Liver (tissue), 8 donors: ENCODE measurements at regions not wholly inside any gene's neighbourhood (a gene's known extent, or its start where the extent isn't known, plus 50 kb on each side); places are given as distances from the start of the nearest gene placed in this dataset.

Source experiments
- DNase-seq: peaks from one replicate; pipeline ENCODE4 v3.0.0-alpha.2; 2017; ENCODE audit warnings: low spot score
- H3K27ac ChIP-seq, 2 donors: one replicate each; pipeline ENCODE4 v1.7.0; 2013; ENCODE audit warnings: inconsistent platforms in 2 of 2, low read length in 2 of 2, control low read depth in 1 of 2, low read depth in 1 of 2, mild to moderate bottlenecking in 1 of 2
- H3K27me3 ChIP-seq, 4 donors: one replicate each; pipeline versions ENCODE4 v1.6.1 to v1.7.0; 2013; ENCODE audit warnings: low read length in 3 of 4, inconsistent platforms in 1 of 4, mild to moderate bottlenecking in 1 of 4, moderate library complexity in 1 of 4; ENCODE audit not compliant: control insufficient read depth in 4 of 4, insufficient read depth in 4 of 4
- H3K36me3 ChIP-seq, 4 donors: one replicate each; pipeline versions ENCODE4 v1.6.1 to v1.7.0; 2013; ENCODE audit warnings: low read length in 3 of 4, mild to moderate bottlenecking in 3 of 4, low read depth in 1 of 4, moderate library complexity in 1 of 4; ENCODE audit not compliant: control insufficient read depth in 4 of 4, insufficient read depth in 3 of 4
- H3K4me1 ChIP-seq, 4 donors: one replicate each; pipeline versions ENCODE4 v1.6.1 to v1.7.0; 2013; ENCODE audit warnings: low read length in 3 of 4, mild to moderate bottlenecking in 3 of 4, moderate library complexity in 1 of 4; ENCODE audit not compliant: control insufficient read depth in 4 of 4, insufficient read depth in 4 of 4
- H3K4me3 ChIP-seq, 3 donors: one replicate each; pipeline versions ENCODE4 v1.6.1 to v1.7.0; 2013; ENCODE audit warnings: low read length in 3 of 3, control low read depth in 1 of 3, low read depth in 1 of 3, mild to moderate bottlenecking in 1 of 3
- H3K9ac ChIP-seq, 2 donors: one replicate each; pipeline ENCODE4 v1.7.0; 2013; ENCODE audit warnings: low read length in 2 of 2, mild to moderate bottlenecking in 2 of 2, moderate library complexity in 2 of 2, control low read depth in 1 of 2, low read depth in 1 of 2
- H3K9me3 ChIP-seq, 4 donors: one replicate each; pipeline versions ENCODE4 v1.6.1 to v1.7.0; 2013; ENCODE audit warnings: low read length in 3 of 4; ENCODE audit not compliant: control insufficient read depth in 4 of 4
- ATF3 ChIP-seq: IDR thresholded peaks from 2 replicates; pipeline ENCODE4 v1.6.1; 2016; ENCODE audit warnings: antibody characterized with exemption
- EGR1 ChIP-seq, 2 donors: IDR thresholded peaks; 2 replicates each; pipeline ENCODE4 v1.6.1; 2016 to 2018; ENCODE audit warnings: antibody characterized with exemption in 2 of 2, low read depth in 2 of 2
- FOXA1 ChIP-seq: IDR thresholded peaks from 2 replicates; pipeline ENCODE4 v1.6.1; 2016; ENCODE audit warnings: antibody characterized with exemption
- FOXA2 ChIP-seq: IDR thresholded peaks from 2 replicates; pipeline ENCODE4 v1.6.1; 2016; ENCODE audit warnings: antibody characterized with exemption
- GABPA ChIP-seq, 2 donors: IDR thresholded peaks in 1 of 2; conservative IDR thresholded peaks in 1 of 2; 2 replicates each; pipeline ENCODE4 v1.6.1; 2016; ENCODE audit warnings: antibody characterized with exemption in 2 of 2, mild to moderate bottlenecking in 1 of 2, moderate library complexity in 1 of 2
- HNF4A ChIP-seq, 2 donors: conservative IDR thresholded peaks; 2 replicates each; pipeline ENCODE4 v1.6.1; 2016; ENCODE audit warnings: antibody characterized with exemption in 2 of 2, mild to moderate bottlenecking in 2 of 2
- JUND ChIP-seq, 2 donors: IDR thresholded peaks; 2 replicates each; pipeline ENCODE4 v1.6.1; 2016; ENCODE audit warnings: antibody characterized with exemption in 2 of 2
- NR2F2 ChIP-seq: IDR thresholded peaks from 2 replicates; pipeline ENCODE4 v1.6.1; 2016; ENCODE audit warnings: antibody characterized with exemption
- RAD21 ChIP-seq, 2 donors: IDR thresholded peaks; 2 replicates each; pipeline ENCODE4 v1.6.1; 2016; ENCODE audit warnings: antibody characterized with exemption in 2 of 2, mild to moderate bottlenecking in 2 of 2
- REST ChIP-seq: IDR thresholded peaks from 2 replicates; pipeline ENCODE4 v1.6.1; 2016; ENCODE audit warnings: antibody characterized with exemption, mild to moderate bottlenecking
- TAF1 ChIP-seq: conservative IDR thresholded peaks from 2 replicates; pipeline ENCODE4 v1.6.1; 2016; ENCODE audit warnings: antibody characterized with exemption, mild to moderate bottlenecking
- YY1 ChIP-seq: IDR thresholded peaks from 2 replicates; pipeline ENCODE4 v1.6.1; 2016; ENCODE audit warnings: antibody characterized with exemption, mild to moderate bottlenecking
- WGBS: extraction: QIAGEN DNeasy Blood & Tissue Kit; methylation state at CpG from one replicate; pipeline ENCODE4 v1.1.7; 2013; 5-methylcytosine and 5-hydroxymethylcytosine counted together
- TF ChIP-seq, protein P1 (sequence below): IDR thresholded peaks from 2 replicates; pipeline ENCODE4 v1.6.1; 2016; ENCODE audit warnings: antibody characterized with exemption
- TF ChIP-seq, protein P2 (sequence below): fragments of 150-350 bp; IDR thresholded peaks from 2 replicates; pipeline ENCODE4 v1.5.1; 2017; ENCODE audit warnings: improper control_type of control experiment, low read depth, low read length; ENCODE audit not compliant: missing input control
- donor health status: healthy.
- donor health status: healthy.
- donor health status: healthy.
- donor health status: healthy.
- donor health status: healthy.

DNA sequence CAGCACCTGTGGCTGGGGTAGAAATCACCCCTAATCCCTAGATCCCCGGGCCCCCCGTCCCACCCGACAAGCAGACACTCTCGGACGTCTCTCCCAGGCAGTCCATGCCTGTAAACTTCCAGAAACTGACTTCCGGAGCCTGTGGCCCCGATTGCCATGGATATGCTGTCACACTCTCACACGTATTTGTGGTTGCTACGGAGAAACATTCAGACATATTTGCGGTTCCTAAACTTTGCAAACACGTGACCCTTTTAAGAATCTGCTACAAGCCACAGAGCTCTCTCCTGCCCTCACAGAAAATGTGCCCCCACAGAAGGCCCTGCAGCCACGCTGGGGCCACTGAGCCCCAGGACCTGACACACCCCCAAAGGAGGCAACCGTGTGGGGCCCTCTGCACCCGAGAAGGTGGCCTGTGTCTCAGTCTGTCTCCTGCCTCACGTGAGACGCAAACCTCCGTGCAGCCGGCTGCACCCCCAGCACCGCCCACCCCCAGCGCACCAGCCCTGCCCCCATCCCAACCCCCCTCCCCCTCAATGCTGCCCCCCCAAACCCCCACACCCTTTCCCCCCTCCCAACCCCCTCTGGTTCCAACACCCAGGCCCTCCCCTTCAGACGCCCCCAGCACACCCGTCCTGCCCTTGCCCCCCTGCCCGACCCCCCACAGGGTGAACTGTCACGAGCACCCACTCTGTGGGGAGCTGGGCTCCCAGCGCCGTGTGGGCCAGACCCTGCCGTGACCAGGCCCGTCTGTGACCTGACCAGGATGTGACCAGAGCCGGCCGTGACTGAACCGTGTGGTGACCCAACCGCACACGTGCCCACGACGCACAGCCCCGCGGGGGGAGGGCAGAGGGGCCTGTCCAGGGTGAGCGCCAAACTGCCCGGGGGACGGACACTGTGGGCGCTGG is 66.3 kb upstream of the METRNL start:
- DNase-seq, result no peak
- H3K9ac ChIP-seq, result no peak overlapping the region

GRCh38 chr17:83013779-83014117 is 65.7 kb upstream of the METRNL start:
- Histone ChIP-seq H3K36me3 (peaks cover 0 to 4% (median 0%) of the 10 kb centered on the region in 4 donors), H3K27ac (no peak overlapping the region), H3K9me3 (no peaks in the 10 kb centered on the region), H3K4me3 (no peak overlapping the region), H3K9ac (no peak overlapping the region), H3K4me1 (no peaks in the 10 kb centered on the region), H3K27me3 (no peaks in the 10 kb centered on the region)
- WGBS, result 86% methylated on average over 11 of the region's 11 CpGs
- DNase-seq, result peak; percentile 24
- no peak for TF ChIP-seq JUND (IDR thresholded peaks at IDR 0.05)
- TF ChIP-seq, protein P1, sequence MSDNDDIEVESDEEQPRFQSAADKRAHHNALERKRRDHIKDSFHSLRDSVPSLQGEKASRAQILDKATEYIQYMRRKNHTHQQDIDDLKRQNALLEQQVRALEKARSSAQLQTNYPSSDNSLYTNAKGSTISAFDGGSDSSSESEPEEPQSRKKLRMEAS, result no peak
- no peak for TF ChIP-seq REST
- TF ChIP-seq HNF4A (conservative IDR thresholded peaks at IDR 0.05), result no peak
- TF ChIP-seq FOXA1, result no peak
- TF ChIP-seq, protein P2, sequence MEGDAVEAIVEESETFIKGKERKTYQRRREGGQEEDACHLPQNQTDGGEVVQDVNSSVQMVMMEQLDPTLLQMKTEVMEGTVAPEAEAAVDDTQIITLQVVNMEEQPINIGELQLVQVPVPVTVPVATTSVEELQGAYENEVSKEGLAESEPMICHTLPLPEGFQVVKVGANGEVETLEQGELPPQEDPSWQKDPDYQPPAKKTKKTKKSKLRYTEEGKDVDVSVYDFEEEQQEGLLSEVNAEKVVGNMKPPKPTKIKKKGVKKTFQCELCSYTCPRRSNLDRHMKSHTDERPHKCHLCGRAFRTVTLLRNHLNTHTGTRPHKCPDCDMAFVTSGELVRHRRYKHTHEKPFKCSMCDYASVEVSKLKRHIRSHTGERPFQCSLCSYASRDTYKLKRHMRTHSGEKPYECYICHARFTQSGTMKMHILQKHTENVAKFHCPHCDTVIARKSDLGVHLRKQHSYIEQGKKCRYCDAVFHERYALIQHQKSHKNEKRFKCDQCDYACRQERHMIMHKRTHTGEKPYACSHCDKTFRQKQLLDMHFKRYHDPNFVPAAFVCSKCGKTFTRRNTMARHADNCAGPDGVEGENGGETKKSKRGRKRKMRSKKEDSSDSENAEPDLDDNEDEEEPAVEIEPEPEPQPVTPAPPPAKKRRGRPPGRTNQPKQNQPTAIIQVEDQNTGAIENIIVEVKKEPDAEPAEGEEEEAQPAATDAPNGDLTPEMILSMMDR, result no peak
- no peak for TF ChIP-seq EGR1 (IDR thresholded peaks at IDR 0.05; ENCODE audit: low read depth in 2 of 2)

More for the DNA sequence above, 66.3 kb upstream of the METRNL start:
- Histone ChIP-seq H3K4me3 (no peak overlapping the region), H3K27me3 (no peaks in the 10 kb centered on the region), H3K36me3 (peaks cover 0 to 4% (median 0%) of the 10 kb centered on the region in 4 donors), H3K4me1 (no peaks in the 10 kb centered on the region), H3K27ac (no peak overlapping the region), H3K9me3 (no peaks in the 10 kb centered on the region)
- TF ChIP-seq RAD21 (IDR thresholded peaks at IDR 0.05) (no peak), FOXA2 (no peak), YY1 (no peak), TAF1 (no peak), ATF3 (no peak), JUND (IDR thresholded peaks at IDR 0.05) (no peak), HNF4A (conservative IDR thresholded peaks at IDR 0.05) (no peak), REST (no peak), FOXA1 (no peak), GABPA (IDR thresholded peaks at IDR 0.05 in 1 of 2, conservative IDR thresholded peaks at IDR 0.05 in 1 of 2) (no peak), NR2F2 (no peak)
- TF ChIP-seq, protein P1, result no peak
- WGBS, result 94% methylated on average over 41 of the region's 41 CpGs
